Panc1 (cell line): ENCODE measurements at regions not wholly inside any gene's neighbourhood (a gene's known extent, or its start where the extent isn't known, plus 50 kb on each side); places are given as distances from the start of the nearest gene placed in this dataset.

Experiments
- ATAC-seq: fragments of 200-7000 bp; cut with Tn5 transposase; 2 replicates; pipeline ENCODE4 v1.9.1; 2020; ENCODE audit warnings: mild to moderate bottlenecking, moderate library complexity
- BruUV-seq: library from RNA; stranded (reverse); fragments of 400-500 nt; replicated peaks from 2 replicates; lab custom pipeline; 2021; lab: Mats Ljungman, UMichigan
- CTCF ChIA-PET: fragments of 300-600 bp; sonication (Branson Sonifier 250); formaldehyde crosslinking; loops from one replicate; lab custom pipeline; 2022; ENCODE audit warnings: antibody characterized with exemption; lab: Charles Lee
- POLR2A ChIA-PET: fragments of 300-600 bp; sonication (Branson Sonifier 250); formaldehyde crosslinking; loops from one replicate; lab custom pipeline; 2022; ENCODE audit warnings: antibody characterized with exemption; lab: Charles Lee
- DNase-seq: peaks from one replicate; pipeline ENCODE4 v3.0.0-alpha.2; 2010; ENCODE audit warnings: low read depth, low spot score
- H3K27ac ChIP-seq: 2 replicates; pipeline ENCODE4 v1.5.1; 2011; ENCODE audit warnings: mild to moderate bottlenecking, low read length, inconsistent platforms
- H3K27me3 ChIP-seq: fragments of 200-500 bp; sonication (Bioruptor generic); 2 replicates; pipeline ENCODE4 v1.6.0; 2014; ENCODE audit warnings: low read length, inconsistent platforms; ENCODE audit not compliant: control insufficient read depth, insufficient read depth
- H3K36me3 ChIP-seq: fragments of 200-500 bp; sonication (Bioruptor generic); 2 replicates; pipeline ENCODE4 v1.5.1; 2014; ENCODE audit warnings: inconsistent platforms, mild to moderate bottlenecking, low read length, moderate library complexity; ENCODE audit not compliant: control insufficient read depth, insufficient read depth
- H3K4me1 ChIP-seq: 2 replicates; pipeline ENCODE4 v1.5.1; 2011; ENCODE audit warnings: inconsistent platforms, mild to moderate bottlenecking, low read length, moderate library complexity; ENCODE audit not compliant: control insufficient read depth, insufficient read depth
- H3K4me3 ChIP-seq, 2 experiments: 2 replicates each; pipeline ENCODE4 v1.5.1; 2011 to 2012; ENCODE audit warnings: low read depth in 2 of 2, low read length in 2 of 2, mild to moderate bottlenecking in 2 of 2, inconsistent platforms in 1 of 2, moderate library complexity in 1 of 2
- H3K9me3 ChIP-seq: fragments of 200-500 bp; sonication (Bioruptor generic); 2 replicates; pipeline ENCODE4 v1.5.1; 2014; ENCODE audit warnings: low read depth, mild to moderate bottlenecking, inconsistent platforms, low read length, moderate library complexity; ENCODE audit not compliant: control insufficient read depth, insufficient read depth
- POLR2AphosphoS5 ChIP-seq: IDR thresholded peaks from 2 replicates; pipeline ENCODE4 v1.6.1; 2012; ENCODE audit warnings: mild to moderate bottlenecking, low read depth, low read length, moderate library complexity
- SIN3A ChIP-seq: IDR thresholded peaks from 2 replicates; pipeline ENCODE4 v1.6.1; 2012; ENCODE audit warnings: low read depth, mild to moderate bottlenecking, low read length, moderate library complexity, borderline replicate concordance; ENCODE audit not compliant: insufficient read depth
- TCF7L2 ChIP-seq: IDR thresholded peaks from 2 replicates; pipeline ENCODE4 v1.6.1; 2011; ENCODE audit warnings: mild to moderate bottlenecking, low read depth, low read length, inconsistent platforms
- in situ Hi-C: cut with HindIII; loops from 2 replicates; pipeline ENCODE4 v1.10.0; 2016; ENCODE audit warnings: low sequenced_read_pairs, low pct_unique_long_range_greater_than_20kb
- intact Hi-C: fragments of 100-400 bp; cut with micrococcal nuclease; formaldehyde crosslinking; loops from one replicate; pipeline ENCODE4 v1.10.0; 2022; ENCODE audit not compliant: unreplicated experiment
- TF ChIP-seq, protein P1 (sequence below): fragments of 450-650 bp; IDR thresholded peaks from 2 replicates; pipeline ENCODE4 v1.5.1; 2017; ENCODE audit warnings: mild to moderate bottlenecking
- TF ChIP-seq, protein P2 (sequence below), 2 experiments: IDR thresholded peaks; 2 replicates each; pipeline ENCODE4 v1.6.1; 2011 to 2012; ENCODE audit warnings: low read depth in 2 of 2, control low read depth in 1 of 2, low read length in 1 of 2, mild to moderate bottlenecking in 1 of 2, moderate library complexity in 1 of 2; ENCODE audit not compliant: insufficient read depth in 1 of 2

DNA sequence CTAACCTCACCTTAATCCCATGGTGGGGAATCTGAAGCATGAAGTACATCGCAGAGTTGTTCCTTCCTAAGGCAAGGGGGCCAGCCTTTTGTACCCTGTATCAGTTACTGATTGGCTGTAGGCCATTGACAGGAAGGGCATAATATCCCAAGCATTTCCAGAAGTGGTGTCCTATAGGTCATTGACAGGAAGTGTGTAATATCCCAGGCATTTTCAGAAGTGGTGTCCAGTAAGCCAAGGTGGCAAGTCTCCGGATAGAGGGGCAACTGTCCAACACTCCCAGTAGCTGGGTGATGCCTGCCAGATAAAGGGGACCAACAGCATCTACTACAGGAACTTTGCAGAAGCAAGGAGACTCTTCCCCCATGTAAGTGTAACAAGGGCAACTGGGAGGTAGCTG, 52.1 kb upstream of the MYRIP start:
- no peaks in the 10 kb centered on the region for H3K9me3 ChIP-seq
- CTCF ChIA-PET: no interaction called here
- DNase-seq (no peak), ATAC-seq (no peak)
- no peaks in the 10 kb centered on the region for H3K36me3 ChIP-seq
- BruUV-seq: no TSS peak
- POLR2A ChIA-PET: no interaction called here
- H3K27ac ChIP-seq: no peak overlapping the region
- in situ Hi-C loops: no loop called here
- intact Hi-C loops: no loop called here
- H3K4me1 ChIP-seq: no peaks in the 10 kb centered on the region
- H3K27me3 ChIP-seq: no peaks in the 10 kb centered on the region
- TF ChIP-seq SIN3A (no peak), POLR2AphosphoS5 (no peak), TCF7L2 (no peak)
- TF ChIP-seq, protein P1, sequence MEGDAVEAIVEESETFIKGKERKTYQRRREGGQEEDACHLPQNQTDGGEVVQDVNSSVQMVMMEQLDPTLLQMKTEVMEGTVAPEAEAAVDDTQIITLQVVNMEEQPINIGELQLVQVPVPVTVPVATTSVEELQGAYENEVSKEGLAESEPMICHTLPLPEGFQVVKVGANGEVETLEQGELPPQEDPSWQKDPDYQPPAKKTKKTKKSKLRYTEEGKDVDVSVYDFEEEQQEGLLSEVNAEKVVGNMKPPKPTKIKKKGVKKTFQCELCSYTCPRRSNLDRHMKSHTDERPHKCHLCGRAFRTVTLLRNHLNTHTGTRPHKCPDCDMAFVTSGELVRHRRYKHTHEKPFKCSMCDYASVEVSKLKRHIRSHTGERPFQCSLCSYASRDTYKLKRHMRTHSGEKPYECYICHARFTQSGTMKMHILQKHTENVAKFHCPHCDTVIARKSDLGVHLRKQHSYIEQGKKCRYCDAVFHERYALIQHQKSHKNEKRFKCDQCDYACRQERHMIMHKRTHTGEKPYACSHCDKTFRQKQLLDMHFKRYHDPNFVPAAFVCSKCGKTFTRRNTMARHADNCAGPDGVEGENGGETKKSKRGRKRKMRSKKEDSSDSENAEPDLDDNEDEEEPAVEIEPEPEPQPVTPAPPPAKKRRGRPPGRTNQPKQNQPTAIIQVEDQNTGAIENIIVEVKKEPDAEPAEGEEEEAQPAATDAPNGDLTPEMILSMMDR: no peak
- TF ChIP-seq, protein P2, sequence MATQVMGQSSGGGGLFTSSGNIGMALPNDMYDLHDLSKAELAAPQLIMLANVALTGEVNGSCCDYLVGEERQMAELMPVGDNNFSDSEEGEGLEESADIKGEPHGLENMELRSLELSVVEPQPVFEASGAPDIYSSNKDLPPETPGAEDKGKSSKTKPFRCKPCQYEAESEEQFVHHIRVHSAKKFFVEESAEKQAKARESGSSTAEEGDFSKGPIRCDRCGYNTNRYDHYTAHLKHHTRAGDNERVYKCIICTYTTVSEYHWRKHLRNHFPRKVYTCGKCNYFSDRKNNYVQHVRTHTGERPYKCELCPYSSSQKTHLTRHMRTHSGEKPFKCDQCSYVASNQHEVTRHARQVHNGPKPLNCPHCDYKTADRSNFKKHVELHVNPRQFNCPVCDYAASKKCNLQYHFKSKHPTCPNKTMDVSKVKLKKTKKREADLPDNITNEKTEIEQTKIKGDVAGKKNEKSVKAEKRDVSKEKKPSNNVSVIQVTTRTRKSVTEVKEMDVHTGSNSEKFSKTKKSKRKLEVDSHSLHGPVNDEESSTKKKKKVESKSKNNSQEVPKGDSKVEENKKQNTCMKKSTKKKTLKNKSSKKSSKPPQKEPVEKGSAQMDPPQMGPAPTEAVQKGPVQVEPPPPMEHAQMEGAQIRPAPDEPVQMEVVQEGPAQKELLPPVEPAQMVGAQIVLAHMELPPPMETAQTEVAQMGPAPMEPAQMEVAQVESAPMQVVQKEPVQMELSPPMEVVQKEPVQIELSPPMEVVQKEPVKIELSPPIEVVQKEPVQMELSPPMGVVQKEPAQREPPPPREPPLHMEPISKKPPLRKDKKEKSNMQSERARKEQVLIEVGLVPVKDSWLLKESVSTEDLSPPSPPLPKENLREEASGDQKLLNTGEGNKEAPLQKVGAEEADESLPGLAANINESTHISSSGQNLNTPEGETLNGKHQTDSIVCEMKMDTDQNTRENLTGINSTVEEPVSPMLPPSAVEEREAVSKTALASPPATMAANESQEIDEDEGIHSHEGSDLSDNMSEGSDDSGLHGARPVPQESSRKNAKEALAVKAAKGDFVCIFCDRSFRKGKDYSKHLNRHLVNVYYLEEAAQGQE (IDR thresholded peaks at IDR 0.05; ENCODE audit: insufficient read depth in 1 of 2, low read depth in 2 of 2, low read length in 1 of 2): no peak
- H3K4me3 ChIP-seq: no peak overlapping the region
